AG09309 (cell line): ENCODE measurements at regions not wholly inside any gene's neighbourhood (a gene's known extent, or its start where the extent isn't known, plus 50 kb on each side); places are given as distances from the start of the nearest gene placed in this dataset.
"Not testable (repeated sequence)": the region's sequence is repeated elsewhere in the genome, so short reads cannot be mapped to it uniquely, and the experiment has no call there.

ENCODE experiments used
- DNase-seq: peaks from one replicate; pipeline ENCODE4 v3.0.0-alpha.2; 2010; ENCODE audit warnings: low read depth
- H3K4me3 ChIP-seq: 2 replicates; pipeline ENCODE4 v1.5.1; 2011; ENCODE audit warnings: mild to moderate bottlenecking, low read depth, low read length, moderate library complexity; ENCODE audit not compliant: control insufficient read depth
- CTCF ChIP-seq: IDR thresholded peaks from 2 replicates; pipeline ENCODE4 v1.5.1; 2011; ENCODE audit warnings: mild to moderate bottlenecking, low read depth, low read length, inconsistent platforms; ENCODE audit not compliant: insufficient read depth, control insufficient read depth; ENCODE audit errors: missing control alignments

GRCh38 chr6:85237478-85237877 is 212.4 kb upstream of the NT5E start:
- TF ChIP-seq CTCF = no peak
- H3K4me3 ChIP-seq = no peak overlapping the region
- DNase-seq = no peak

- no peak overlapping the region for H3K4me3 ChIP-seq
- DNase-seq = no peak
- TF ChIP-seq CTCF = no peak
Measured at GRCh38 chr6:85236636-85237035, 213.2 kb upstream of the NT5E start.

GRCh38 chr6:85227345-85227744 is 222.5 kb upstream of the NT5E start:
- H3K4me3 ChIP-seq, DNase-seq: not testable (repeated sequence)

GRCh38 chr6:85212794-85213193 is 237.1 kb upstream of the NT5E start:
- not testable (repeated sequence) for H3K4me3 ChIP-seq, DNase-seq

- no peak overlapping the region for H3K4me3 ChIP-seq
- no peak for TF ChIP-seq CTCF
- DNase-seq = no peak
Measured at GRCh38 chr6:85195243-85195642, 254.6 kb upstream of the NT5E start.

GRCh38 chr6:85193339-85193738 is 256.5 kb upstream of the NT5E start:
- H3K4me3 ChIP-seq = no peak overlapping the region
- DNase-seq = no peak
- no peak for TF ChIP-seq CTCF

GRCh38 chr6:85192596-85192995 is 257.3 kb upstream of the NT5E start:
- no peak overlapping the region for H3K4me3 ChIP-seq
- no peak for DNase-seq
- no peak for TF ChIP-seq CTCF

- peak; percentile 54 for DNase-seq
- TF ChIP-seq CTCF = no peak
- no peak overlapping the region for H3K4me3 ChIP-seq
Measured at GRCh38 chr6:85192186-85192585, 257.7 kb upstream of the NT5E start.
